Adrenal gland (tissue), 5 donors: ENCODE measurements at regions not wholly inside any gene's neighbourhood (a gene's known extent, or its start where the extent isn't known, plus 50 kb on each side); places are given as distances from the start of the nearest gene placed in this dataset.

ENCODE experiments used
- CTCF ChIP-seq, 6 experiments: fragments of 450-650 bp in 4 of 6; fragments of 200-600 bp in 2 of 6; sonication (generic) in 1 of 6; IDR thresholded peaks; 1 replicate in 5 of 6; 2 replicates in 1 of 6; pipeline versions ENCODE4 v1.5.1 to v1.8.0; 2016 to 2021; ENCODE audit warnings: antibody characterized with exemption in 6 of 6, mild to moderate bottlenecking in 2 of 6, moderate library complexity in 1 of 6
- POLR2A ChIP-seq, 2 donors: fragments of 450-650 bp; IDR thresholded peaks; one replicate each; pipeline ENCODE4 v1.6.1; 2017; ENCODE audit warnings: antibody characterized with exemption in 2 of 2, mild to moderate bottlenecking in 2 of 2, moderate library complexity in 1 of 2
- donor health status: DM: no; HTN: no; CAD: no.

- TF ChIP-seq CTCF (IDR thresholded peaks at IDR 0.05) (no peak), POLR2A (IDR thresholded peaks at IDR 0.05) (no peak)
Measured at GRCh38 chr5:118722122-118723020, 266.0 kb downstream of the DTWD2 start.
